Heart right ventricle (tissue), 16 donors: ENCODE measurements at regions not wholly inside any gene's neighbourhood (a gene's known extent, or its start where the extent isn't known, plus 50 kb on each side); places are given as distances from the start of the nearest gene placed in this dataset.

Experiments
- ATAC-seq, 8 donors: fragments of 200-7000 bp; cut with Tn5 transposase; one replicate each; pipeline ENCODE4 v1.9.1; 2020; ENCODE audit warnings: mild to moderate bottlenecking in 8 of 8, moderate library complexity in 8 of 8, moderate number of reproducible peaks in 1 of 8
- DNase-seq, 2 donors: peaks; one replicate each; pipeline ENCODE4 v3.0.0-alpha.2; 2020
- H3K27ac ChIP-seq, 10 donors: fragments of 200-600 bp; sonication (generic) in 2 of 10; one replicate each; pipeline versions ENCODE4 v1.5.0 to v1.8.0; 2020 to 2022; ENCODE audit warnings: mild to moderate bottlenecking in 3 of 10
- H3K27me3 ChIP-seq, 7 donors: fragments of 200-600 bp; one replicate each; pipeline ENCODE4 v1.8.0; 2021 to 2022; ENCODE audit warnings: mild to moderate bottlenecking in 2 of 7
- H3K36me3 ChIP-seq, 9 donors: fragments of 200-600 bp; sonication (generic) in 1 of 9; one replicate each; pipeline versions ENCODE4 v1.5.0 to v1.8.0; 2020 to 2022; ENCODE audit warnings: mild to moderate bottlenecking in 2 of 9
- H3K4me1 ChIP-seq, 9 donors: fragments of 200-600 bp; sonication (generic) in 1 of 9; one replicate each; pipeline versions ENCODE4 v1.5.0 to v1.8.0; 2020 to 2022; ENCODE audit warnings: mild to moderate bottlenecking in 4 of 9
- H3K4me3 ChIP-seq, 10 donors: fragments of 200-600 bp; sonication (generic) in 2 of 10; one replicate each; pipeline versions ENCODE4 v1.5.0 to v1.8.0; 2020 to 2022; ENCODE audit warnings: mild to moderate bottlenecking in 7 of 10, moderate library complexity in 2 of 10
- H3K9me3 ChIP-seq, 11 donors: fragments of 200-600 bp in 10 of 11; sonication (generic) in 2 of 11; one replicate each; pipeline versions ENCODE4 v1.5.0 to v1.8.0; 2013 to 2022; ENCODE audit warnings: mild to moderate bottlenecking in 2 of 11, control low read depth in 1 of 11, moderate library complexity in 1 of 11
- WGBS, 2 donors: extraction: QIAGEN DNeasy Blood & Tissue Kit; methylation state at CpG; one replicate each; pipeline ENCODE4 v1.1.7; 2013; ENCODE audit warnings: inconsistent platforms in 1 of 2; 5-methylcytosine and 5-hydroxymethylcytosine counted together
- intact Hi-C, 10 donors: fragments of 100-400 bp; cut with DNase I; formaldehyde crosslinking; loops; one replicate each; pipeline versions ENCODE4 v1.11.1 to v1.14.2; 2022
- TF ChIP-seq, protein P1 (sequence below), 9 donors: fragments of 200-600 bp; sonication (generic) in 2 of 9; IDR thresholded peaks; one replicate each; pipeline versions ENCODE4 v1.5.0 to v1.8.0; 2021 to 2022; ENCODE audit warnings: antibody characterized with exemption in 9 of 9, mild to moderate bottlenecking in 5 of 9, moderate library complexity in 1 of 9
- donor health status: Arrhythmogenic right ventricular cardiomyopathy.
- donor health status: ischemic (EF 13 %, LVEDD 7.1; RV severe dilation, severe dysfunction).
- donor health status: healthy with polysubstance abuse.
- donor health status: DM: no; HTN: yes; CAD: no.
- donor health status: DM: no; HTN: no; CAD: no.
- donor health status: ischemic (EF 25% LVEDD 6.9; RV normal size, moderate dysfunction).
- donor health status: ischemic (EF 25% LVEDD 5.7; RV mildly dilated, moderate dysfunction).
- donor health status: healthy.
- donor health status: DM: yes; HTN: yes; CAD: no.
- donor health status: Ischemic cardiomyopathy.
- donor health status: ischemic (EF 35%, LVEDD 5.7; RV mildly dilated, moderate dysfunction).
- donor health status: nonischemic (EF 11% LVEDD 7.7; RV severe dilation, severe dysfunction).
- donor health status: DM: yes; HTN: yes; CAD: no.
- donor health status: PGD.
- donor health status: ischemic (EF 29% LVEDD 5.4; RV normal size, mild dysfunction).
- donor health status: nonischemic (EF 23%, LVEDD 6.1; RV moderate dilation, normal function).

DNA sequence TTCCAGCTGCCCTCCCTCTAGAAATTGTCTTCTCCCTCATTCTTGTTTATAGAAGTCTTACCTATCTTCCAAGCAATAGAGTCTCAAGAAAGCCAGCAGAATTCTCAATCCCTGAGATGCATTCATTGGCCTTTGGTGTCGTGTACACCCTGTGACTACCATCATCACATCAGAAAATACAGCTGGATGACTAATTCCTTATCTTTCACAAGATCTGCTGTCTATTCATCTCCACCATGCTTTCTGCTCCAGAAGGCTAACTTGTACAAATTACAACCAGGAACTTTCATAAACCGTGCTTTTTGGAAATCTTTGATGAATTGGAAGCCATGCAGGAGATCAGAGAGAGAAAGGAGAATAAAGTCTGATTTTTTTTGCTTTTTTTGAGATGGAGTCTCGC lies 1062.9 kb upstream of the GHITM start:
- Histone ChIP-seq H3K36me3 (no peaks in the 10 kb centered on the region), H3K9me3 (peaks cover 0 to 20% (median 0%) of the 10 kb centered on the region in 11 donors), H3K27ac (no peak overlapping the region), H3K4me1 (peaks cover 0 to 17% (median 4%) of the 10 kb centered on the region in 9 donors), H3K27me3 (no peaks in the 10 kb centered on the region), H3K4me3 (no peak overlapping the region)
- ATAC-seq (no peak), DNase-seq (no peak)
- intact Hi-C loops, result no loop called here
- TF ChIP-seq, protein P1, sequence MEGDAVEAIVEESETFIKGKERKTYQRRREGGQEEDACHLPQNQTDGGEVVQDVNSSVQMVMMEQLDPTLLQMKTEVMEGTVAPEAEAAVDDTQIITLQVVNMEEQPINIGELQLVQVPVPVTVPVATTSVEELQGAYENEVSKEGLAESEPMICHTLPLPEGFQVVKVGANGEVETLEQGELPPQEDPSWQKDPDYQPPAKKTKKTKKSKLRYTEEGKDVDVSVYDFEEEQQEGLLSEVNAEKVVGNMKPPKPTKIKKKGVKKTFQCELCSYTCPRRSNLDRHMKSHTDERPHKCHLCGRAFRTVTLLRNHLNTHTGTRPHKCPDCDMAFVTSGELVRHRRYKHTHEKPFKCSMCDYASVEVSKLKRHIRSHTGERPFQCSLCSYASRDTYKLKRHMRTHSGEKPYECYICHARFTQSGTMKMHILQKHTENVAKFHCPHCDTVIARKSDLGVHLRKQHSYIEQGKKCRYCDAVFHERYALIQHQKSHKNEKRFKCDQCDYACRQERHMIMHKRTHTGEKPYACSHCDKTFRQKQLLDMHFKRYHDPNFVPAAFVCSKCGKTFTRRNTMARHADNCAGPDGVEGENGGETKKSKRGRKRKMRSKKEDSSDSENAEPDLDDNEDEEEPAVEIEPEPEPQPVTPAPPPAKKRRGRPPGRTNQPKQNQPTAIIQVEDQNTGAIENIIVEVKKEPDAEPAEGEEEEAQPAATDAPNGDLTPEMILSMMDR (IDR thresholded peaks at IDR 0.05), result no peak
- 82 to 91% methylated on average over 3 of the region's 3 CpGs for WGBS, 2 donors

DNA sequence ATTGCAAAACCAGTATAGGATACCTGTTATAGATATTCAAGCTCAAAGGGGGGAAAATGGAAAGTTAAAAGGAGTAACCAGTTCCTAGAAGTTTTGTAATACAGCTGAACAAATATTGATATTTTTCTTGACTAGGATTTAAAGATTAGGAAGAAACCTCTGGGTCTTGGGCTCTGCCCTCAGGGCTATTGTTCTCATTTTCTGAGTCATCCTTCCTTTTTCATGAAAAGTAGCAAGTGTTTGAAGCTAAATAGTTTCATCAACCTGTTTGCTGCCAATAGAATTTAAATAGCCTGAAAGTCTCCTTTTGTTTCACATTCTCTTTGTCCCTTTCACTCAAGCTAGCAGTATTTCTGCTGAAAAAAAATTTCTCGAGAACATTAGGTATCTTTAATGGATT lies 1061.1 kb upstream of the GHITM start:
- DNase-seq (no peak), ATAC-seq (no peak)
- H3K27me3 ChIP-seq, result no peaks in the 10 kb centered on the region
- H3K4me3 ChIP-seq, result no peak overlapping the region
- intact Hi-C loops, result no loop called here
- peaks cover 0 to 17% (median 4%) of the 10 kb centered on the region in 9 donors for H3K4me1 ChIP-seq
- no peak overlapping the region for H3K27ac ChIP-seq
- peaks cover 0 to 3% (median 0%) of the 10 kb centered on the region in 11 donors for H3K9me3 ChIP-seq
- whole genome bisulfite sequencing, 2 donors, result 78 to 88% methylated on average over 1 of the region's 1 CpG
- H3K36me3 ChIP-seq, result no peaks in the 10 kb centered on the region
- TF ChIP-seq, protein P1 (IDR thresholded peaks at IDR 0.05), result no peak

DNA sequence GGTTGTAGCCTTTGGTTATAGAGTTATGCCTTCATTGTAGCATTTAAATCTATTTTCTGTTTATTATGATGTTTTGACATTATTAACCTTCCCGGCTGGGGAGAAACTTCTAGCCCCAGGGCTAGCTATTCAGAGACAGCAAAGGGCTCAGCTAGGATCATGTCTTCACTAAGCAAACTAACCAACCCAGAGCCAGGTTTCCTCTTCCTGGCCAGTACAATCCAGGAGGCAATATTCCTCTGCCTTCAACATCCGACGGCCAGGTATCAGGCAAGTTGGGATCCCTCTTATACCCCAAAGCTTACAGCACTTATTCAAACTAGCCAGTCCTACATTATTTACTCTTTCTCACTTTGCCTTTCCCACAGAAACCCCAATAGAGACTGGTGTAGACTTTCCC lies 1060.7 kb upstream of the GHITM start:
- TF ChIP-seq, protein P1 (IDR thresholded peaks at IDR 0.05), result no peak
- DNase-seq, result no peak
- no peak for ATAC-seq

DNA sequence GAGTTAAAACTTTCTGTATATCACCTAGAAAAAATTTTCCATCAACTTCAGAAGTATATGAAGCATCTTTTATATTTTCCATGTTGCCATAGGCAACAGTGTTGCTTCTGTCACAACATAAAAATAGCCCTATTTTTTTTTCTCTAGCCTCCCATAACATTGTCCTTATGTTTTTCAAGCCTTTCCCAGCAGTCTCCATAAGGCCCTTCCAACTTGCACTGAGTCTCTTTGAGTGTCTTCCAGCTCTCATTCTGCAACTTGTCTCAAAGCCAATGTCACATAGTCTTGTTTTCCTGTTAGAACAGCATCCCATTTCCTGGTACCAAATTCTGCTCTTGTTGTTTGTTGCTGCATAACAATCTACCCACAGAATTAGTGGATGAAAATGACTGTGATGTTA lies 1055.5 kb upstream of the GHITM start:
- Histone ChIP-seq H3K9me3 (peaks cover 0 to 3% (median 0%) of the 10 kb centered on the region in 11 donors), H3K4me3 (no peak overlapping the region), H3K27ac (no peak overlapping the region), H3K4me1 (peaks cover 0 to 6% (median 0%) of the 10 kb centered on the region in 9 donors), H3K27me3 (no peaks in the 10 kb centered on the region), H3K36me3 (no peaks in the 10 kb centered on the region)
- intact Hi-C loops, result no loop called here
- no peak for DNase-seq
- TF ChIP-seq, protein P1 (IDR thresholded peaks at IDR 0.05), result no peak
- no peak for ATAC-seq

More for the DNA sequence above, 1060.7 kb upstream of the GHITM start:
- H3K4me1 ChIP-seq, result peaks cover 0 to 17% (median 4%) of the 10 kb centered on the region in 9 donors
- H3K27ac ChIP-seq, result no peak overlapping the region
- H3K36me3 ChIP-seq, result no peaks in the 10 kb centered on the region
- H3K4me3 ChIP-seq, result no peak overlapping the region
- no peaks in the 10 kb centered on the region for H3K27me3 ChIP-seq
- intact Hi-C loops, result no loop called here
- whole genome bisulfite sequencing, 2 donors, result 81 to 95% methylated on average over 3 of the region's 3 CpGs
- H3K9me3 ChIP-seq, result peaks cover 0 to 3% (median 0%) of the 10 kb centered on the region in 11 donors
